A549 (cell line): ENCODE measurements at regions not wholly inside any gene's neighbourhood (a gene's known extent, or its start where the extent isn't known, plus 50 kb on each side); places are given as distances from the start of the nearest gene placed in this dataset.

Experiments used
- ATAC-seq, 2 experiments: fragments of 200-7000 bp in 1 of 2; fragments of >200 bp in 1 of 2; cut with Nextera tagmentation in 1 of 2; cut with Tn5 transposase in 1 of 2; 3 replicates each; pipeline versions ENCODE4 v1.8.0 to v1.9.1; 2018 to 2020; ENCODE audit warnings: mild to moderate bottlenecking in 1 of 2, moderate library complexity in 1 of 2
- CTCF ChIA-PET: fragments of 300-600 bp; sonication (Branson Sonifier 250); formaldehyde crosslinking; extraction: SDS; loops from one replicate; lab custom pipeline; 2021; ENCODE audit warnings: antibody characterized with exemption, inconsistent platforms; lab: Yijun Ruan, JAX
- POLR2A ChIA-PET: fragments of 350-600 bp; formaldehyde crosslinking; extraction: SDS; loops from one replicate; lab custom pipeline; 2021; ENCODE audit warnings: antibody characterized with exemption, inconsistent platforms; lab: Yijun Ruan, JAX
- DNase-seq, 2 experiments: peaks; one replicate each; pipeline versions ENCODE4 v3.0.0 to v3.0.0-alpha.2; 2011 to 2016; ENCODE audit warnings: low read depth in 1 of 2, low spot score in 1 of 2
- FAIRE-seq: peaks from 2 replicates; lab custom pipeline; 2011; peaks lifted over from hg19 to GRCh38; lab: Jason Lieb, UNC
- H3K27ac ChIP-seq, 2 experiments: fragments of >200 bp; sonication (Bioruptor Twin); formaldehyde crosslinking; 3 replicates each; pipeline ENCODE4 v1.5.1; 2016 to 2017
- H3K4me1 ChIP-seq: fragments of >200 bp; sonication (Bioruptor Twin); formaldehyde crosslinking; 3 replicates; pipeline ENCODE4 v1.6.1; 2016
- H3K4me2 ChIP-seq: fragments of >200 bp; sonication (Bioruptor Twin); formaldehyde crosslinking; 3 replicates; pipeline ENCODE4 v1.6.1; 2016
- H3K4me3 ChIP-seq: fragments of >200 bp; sonication (Bioruptor Twin); formaldehyde crosslinking; 3 replicates; pipeline ENCODE4 v1.5.1; 2016
- H3K9me3 ChIP-seq: fragments of >200 bp; sonication (Bioruptor Twin); formaldehyde crosslinking; 3 replicates; pipeline ENCODE4 v1.6.1; 2016
- ATOH8 ChIP-seq: fragments of 250-450 bp; sonication (Bioruptor Pico); IDR thresholded peaks from 2 replicates; pipeline ENCODE4 v1.5.0; 2020; ENCODE audit warnings: low read depth, mild to moderate bottlenecking, moderate library complexity
- CHD2 ChIP-seq: fragments of 150-350 bp; IDR thresholded peaks from 2 replicates; pipeline ENCODE4 v1.6.1; 2014; ENCODE audit warnings: low read length; ENCODE audit not compliant: partially characterized antibody
- EHF ChIP-seq: fragments of 250-450 bp; sonication (Bioruptor Pico); IDR thresholded peaks from 2 replicates; pipeline ENCODE4 v1.5.0; 2020; ENCODE audit warnings: mild to moderate bottlenecking
- FOSB ChIP-seq: fragments of 250-450 bp; sonication (Bioruptor Pico); IDR thresholded peaks from 2 replicates; pipeline ENCODE4 v1.5.0; 2020; ENCODE audit warnings: mild to moderate bottlenecking, moderate library complexity
- GATA3 ChIP-seq: IDR thresholded peaks from 2 replicates; pipeline ENCODE4 v1.6.1; 2012; ENCODE audit warnings: borderline replicate concordance
- HMGXB4 ChIP-seq: fragments of 250-450 bp; sonication (Bioruptor Pico); IDR thresholded peaks from 2 replicates; pipeline ENCODE4 v1.5.0; 2021; ENCODE audit warnings: mild to moderate bottlenecking, moderate library complexity, borderline replicate concordance
- HOXB13 ChIP-seq: fragments of 250-450 bp; sonication (Bioruptor Pico); IDR thresholded peaks from 2 replicates; pipeline ENCODE4 v1.5.0; 2020; ENCODE audit warnings: low read depth, mild to moderate bottlenecking, moderate library complexity
- JUN ChIP-seq, 2 experiments: fragments of >200 bp; sonication (Bioruptor Twin); formaldehyde crosslinking; IDR thresholded peaks; 2 replicates in 1 of 2; 3 replicates in 1 of 2; pipeline ENCODE4 v1.6.1; 2016 to 2017
- JUNB ChIP-seq: fragments of >200 bp; sonication (Bioruptor Twin); formaldehyde crosslinking; IDR thresholded peaks from 2 replicates; pipeline ENCODE4 v1.6.1; 2016
- MAFK ChIP-seq: fragments of 450-650 bp; IDR thresholded peaks from 2 replicates; pipeline ENCODE4 v1.6.1; 2014; ENCODE audit not compliant: partially characterized antibody
- NPAS2 ChIP-seq: fragments of 250-450 bp; sonication (Bioruptor Pico); IDR thresholded peaks from 2 replicates; pipeline ENCODE4 v1.8.0; 2022; ENCODE audit warnings: mild to moderate bottlenecking, moderate library complexity, borderline replicate concordance
- NR3C1 ChIP-seq: fragments of >200 bp; sonication (Bioruptor Twin); formaldehyde crosslinking; IDR thresholded peaks from 3 replicates; pipeline ENCODE4 v1.6.1; 2017
- PHF8 ChIP-seq: fragments of 200-600 bp; sonication (generic); IDR thresholded peaks from 2 replicates; pipeline ENCODE4 v1.6.1; 2016; ENCODE audit warnings: low read depth, mild to moderate bottlenecking, antibody characterized with exemption, moderate library complexity, borderline replicate concordance
- POLR2AphosphoS2 ChIP-seq: conservative IDR thresholded peaks from 2 replicates; pipeline ENCODE4 v1.6.1; 2012; ENCODE audit warnings: low read length, improper control_type of control experiment, inconsistent platforms
- USF2 ChIP-seq: fragments of 450-650 bp; IDR thresholded peaks from 2 replicates; pipeline ENCODE4 v1.6.1; 2014; ENCODE audit warnings: antibody characterized with exemption
- ZC3H11A ChIP-seq: fragments of 450-650 bp; IDR thresholded peaks from 2 replicates; pipeline ENCODE4 v1.6.1; 2014; ENCODE audit warnings: antibody characterized with exemption, mild to moderate bottlenecking
- ZFP36 ChIP-seq: fragments of 450-650 bp; IDR thresholded peaks from 2 replicates; pipeline ENCODE4 v1.6.1; 2014; ENCODE audit warnings: borderline replicate concordance; ENCODE audit not compliant: partially characterized antibody
- ZSCAN20 ChIP-seq: fragments of 250-450 bp; sonication (Bioruptor Pico); IDR thresholded peaks from 2 replicates; pipeline ENCODE4 v1.8.0; 2022; ENCODE audit warnings: mild to moderate bottlenecking, moderate library complexity
- WGBS: methylation state at CpG from one replicate; pipeline ENCODE4 v1.1.6; 2017; ENCODE audit errors: missing lambda C conversion rate; 5-methylcytosine and 5-hydroxymethylcytosine counted together

- Histone ChIP-seq H3K4me3 (no peak overlapping the region), H3K4me1 (peaks cover 7% of the 10 kb centered on the region; the same call in 1 of the 3 replicates), H3K4me2 (no peak overlapping the region), H3K9me3 (no peaks in the 10 kb centered on the region), H3K27ac (no peak overlapping the region)
- DNase-seq (no peak), ATAC-seq (no peak), FAIRE-seq (no peak)
- ChIA-PET CTCF (no interaction called here), POLR2A (no interaction called here)
- WGBS: 38% methylated on average over 3 of the region's 3 CpGs
- TF ChIP-seq HMGXB4 (CRISPR knock-in tag) (no peak), NR3C1 (no peak), GATA3 (no peak), PHF8 (no peak), FOSB (no peak), POLR2AphosphoS2 (no peak)
Measured at GRCh38 chr11:91421641-91422040, 803.0 kb upstream of the FAT3 start.

- ATAC-seq (no peak), DNase-seq (no peak), FAIRE-seq (no peak)
- Histone ChIP-seq H3K4me3 (no peak overlapping the region), H3K9me3 (0 out of 3 replicates have a peak, but pooled peaks cover 5% of the 10 kb centered on the region), H3K4me1 (no peaks in the 10 kb centered on the region), H3K27ac (no peak overlapping the region), H3K4me2 (no peak overlapping the region)
- no peak for TF ChIP-seq HOXB13 (CRISPR knock-in tag)
- peak; percentile 55 for TF ChIP-seq MAFK
- no peak for TF ChIP-seq ZSCAN20 (CRISPR knock-in tag)
- CTCF ChIA-PET: no interaction called here
- POLR2A ChIA-PET: no interaction called here
Measured at GRCh38 chr11:91407842-91408241, 816.8 kb upstream of the FAT3 start.

GRCh38 chr11:91406009-91406408 is 818.6 kb upstream of the FAT3 start:
- H3K4me2 ChIP-seq: no peak overlapping the region
- ChIA-PET POLR2A (no interaction called here), CTCF (interaction anchor here (0.6 kb wide), 1 partner anchor 14 kb away, joined by 3 read pairs; no protein-coding TSS in a partner anchor)
- FAIRE-seq: no peak
- no peak for DNase-seq
- 100% methylated on average over 2 of the region's 2 CpGs for WGBS
- H3K4me3 ChIP-seq: no peak overlapping the region
- peak overlapping the region in 1 of 2 experiments; percentile 53; a peak in 2 of 6 replicates for H3K27ac ChIP-seq
- no peak for ATAC-seq
- H3K4me1 ChIP-seq: no peaks in the 10 kb centered on the region
- H3K9me3 ChIP-seq: peaks cover 14% of the 10 kb centered on the region; the same call in 2 of the 3 replicates
- TF ChIP-seq USF2: no peak
- TF ChIP-seq EHF: no peak
- TF ChIP-seq ZSCAN20 (CRISPR knock-in tag): no peak
- no peak for TF ChIP-seq ZC3H11A

GRCh38 chr11:91404344-91404743 is 820.3 kb upstream of the FAT3 start:
- H3K9me3 ChIP-seq: peaks cover 20% of the 10 kb centered on the region; the same call in 2 of the 3 replicates
- FAIRE-seq: no peak
- H3K4me3 ChIP-seq: no peak overlapping the region
- H3K27ac ChIP-seq: peak overlapping the region in 1 of 2 experiments; percentile 37; a peak in 2 of 6 replicates
- TF ChIP-seq ZSCAN20 (CRISPR knock-in tag) (no peak), JUNB (no peak), HOXB13 (CRISPR knock-in tag) (no peak), MAFK (peak; percentile 88), CHD2 (no peak)
- no peaks in the 10 kb centered on the region for H3K4me1 ChIP-seq
- DNase-seq: no peak
- ATAC-seq: no peak
- ChIA-PET POLR2A (no interaction called here), CTCF (no interaction called here)
- H3K4me2 ChIP-seq: no peak overlapping the region

- Histone ChIP-seq H3K4me3 (no peak overlapping the region; the same call in 2 of the 3 replicates), H3K4me1 (peaks cover 49% of the 10 kb centered on the region), H3K27ac (peak overlapping the region; percentile 92 to 95), H3K9me3 (peaks cover 33% of the 10 kb centered on the region), H3K4me2 (peak overlapping the region; percentile 77)
- DNase-seq (no peak), ATAC-seq (peak; percentile 48 to 59), FAIRE-seq (no peak)
- CTCF ChIA-PET: no interaction called here
- TF ChIP-seq ATOH8 (peak; percentile 52; the same call in 1 of the 2 replicates), FOSB (peak; percentile 24; the same call in 1 of the 2 replicates), JUN (IDR thresholded peaks at IDR 0.05) (0 out of 5 replicates have a peak, but pooled peaks of 1 of the 2 experiments have one; percentile 19), ZFP36 (no peak), NPAS2 (CRISPR knock-in tag) (no peak)
- POLR2A ChIA-PET: no interaction called here
- WGBS: 3% methylated on average over 2 of the region's 2 CpGs
Measured at GRCh38 chr11:91397134-91397468, 827.5 kb upstream of the FAT3 start.
